IPS DF 4.7 (cell line): ENCODE measurements at regions not wholly inside any gene's neighbourhood (a gene's known extent, or its start where the extent isn't known, plus 50 kb on each side); places are given as distances from the start of the nearest gene placed in this dataset.

Experiments
- DNase-seq: peaks from one replicate; pipeline ENCODE4 v3.0.0-alpha.2; 2013; ENCODE audit warnings: low spot score; ENCODE audit errors: extremely low read depth

DNA sequence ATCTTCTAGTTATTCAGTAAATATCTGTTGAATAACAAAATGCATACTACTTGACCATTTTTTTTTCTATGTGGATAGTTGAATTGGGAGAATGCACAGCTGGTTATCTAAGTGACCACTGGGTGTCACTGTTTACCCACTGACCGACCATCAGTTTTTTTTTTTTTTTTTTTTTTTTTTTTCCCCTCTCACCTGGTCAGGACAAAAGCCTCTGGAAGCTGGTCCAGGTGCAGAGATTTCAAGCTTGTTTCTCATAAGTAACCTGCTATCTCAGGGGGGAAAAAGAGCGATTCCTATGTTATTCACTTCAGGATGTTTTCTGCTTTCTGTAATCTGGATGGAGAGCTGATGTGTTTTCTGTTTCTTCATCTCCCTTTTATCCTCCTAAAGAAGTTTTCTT lies 256.0 kb downstream of the DCDC2C start:
- DNase-seq, result peak; percentile 22

DNA sequence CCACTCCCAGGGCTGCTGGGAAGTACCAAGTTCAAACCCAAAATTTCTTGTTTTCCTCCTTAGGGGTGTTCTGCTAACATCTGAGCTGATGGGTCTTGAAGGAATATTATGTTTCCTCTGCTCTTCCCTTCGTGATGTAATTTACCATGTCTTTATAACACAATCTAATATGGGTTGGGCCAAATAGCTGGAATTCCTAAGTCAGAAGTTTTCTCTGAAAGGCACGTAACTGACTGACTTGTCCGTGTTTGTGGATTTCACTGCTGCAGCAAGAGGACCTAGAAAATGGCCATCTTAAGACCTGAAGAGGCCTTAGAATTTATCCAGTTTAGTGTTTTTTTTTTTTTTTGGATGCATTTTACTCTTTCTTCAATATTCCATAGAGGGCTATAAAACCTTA lies 256.7 kb downstream of the DCDC2C start:
- no peak for DNase-seq

DNA sequence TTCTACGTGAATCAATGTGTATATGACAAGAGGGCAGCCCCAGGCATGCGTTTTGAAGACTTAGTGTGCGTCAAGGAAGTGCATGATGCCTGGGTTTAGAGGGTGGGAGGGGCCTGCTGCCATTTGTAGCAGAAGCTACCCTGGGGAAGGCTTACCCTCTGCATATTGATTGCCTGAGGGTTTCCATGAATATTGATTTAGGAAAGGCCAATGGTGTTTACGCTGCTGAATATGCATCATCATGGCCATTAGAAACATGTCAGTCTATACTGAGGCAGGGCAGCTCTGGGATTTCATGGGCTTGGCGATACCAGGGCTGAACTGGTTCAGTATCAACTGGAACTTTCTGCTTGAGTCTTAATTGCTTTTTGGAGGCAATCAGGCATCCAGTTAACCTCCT lies 259.3 kb downstream of the DCDC2C start:
- DNase-seq, result no peak

DNA sequence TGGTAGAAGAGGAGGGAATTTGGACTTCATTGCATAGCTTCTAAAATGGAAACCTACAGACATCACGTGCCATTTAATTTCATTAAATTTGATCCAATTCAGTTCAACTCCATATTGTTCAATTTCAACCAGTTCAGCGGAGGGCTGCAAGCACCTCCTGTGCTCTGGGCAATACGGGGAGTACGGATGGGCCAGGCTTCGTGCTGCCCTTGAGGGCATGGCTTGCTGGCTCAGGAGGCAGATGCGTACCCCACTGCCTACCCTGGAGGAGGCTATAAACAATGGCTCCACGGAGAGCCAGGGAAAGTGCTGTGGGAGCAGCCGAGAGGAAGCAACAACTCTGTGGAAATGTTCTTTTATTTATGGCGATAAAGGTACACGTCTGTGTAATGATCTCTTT lies 261.8 kb downstream of the DCDC2C start:
- DNase-seq, result no peak

DNA sequence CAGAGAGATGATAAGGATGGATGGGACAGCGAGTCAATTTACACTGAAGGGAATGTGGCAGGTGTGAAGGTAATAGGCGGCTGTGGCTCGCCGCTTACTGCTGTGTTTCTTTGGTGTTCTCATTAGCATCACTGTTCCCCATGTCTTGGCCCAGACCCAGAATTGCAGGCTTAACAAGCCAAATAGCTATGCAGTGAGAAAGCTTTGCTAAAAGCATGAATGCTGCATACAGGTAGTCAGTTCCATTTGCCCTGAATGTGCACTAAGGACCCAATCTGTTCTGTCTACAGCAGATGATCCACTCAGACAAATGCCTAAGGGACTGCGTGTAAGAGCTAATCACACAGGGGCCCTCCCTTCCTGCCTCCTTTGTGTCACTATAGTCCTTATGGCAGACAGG lies 262.6 kb downstream of the DCDC2C start:
- DNase-seq, result no peak

DNA sequence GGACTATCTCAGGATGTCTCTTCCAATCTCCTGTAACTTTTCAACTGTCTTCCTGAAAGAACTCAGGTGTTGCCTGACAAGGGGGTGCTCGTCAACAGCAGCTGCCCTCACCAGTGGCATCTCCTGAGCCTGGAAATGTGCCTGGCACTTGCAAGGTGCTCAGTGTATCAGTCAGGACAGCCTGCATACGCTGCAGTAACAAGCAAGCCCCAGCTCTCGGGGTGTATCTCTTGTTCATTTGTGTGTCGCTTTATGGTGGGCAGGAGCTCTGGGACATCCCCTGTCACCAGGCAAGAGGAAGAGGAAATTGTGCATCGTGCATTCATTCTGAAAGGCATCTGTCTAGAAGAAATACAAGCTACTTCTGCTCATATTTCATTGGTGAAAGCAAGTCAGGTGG lies 263.1 kb downstream of the DCDC2C start:
- no peak for DNase-seq

DNA sequence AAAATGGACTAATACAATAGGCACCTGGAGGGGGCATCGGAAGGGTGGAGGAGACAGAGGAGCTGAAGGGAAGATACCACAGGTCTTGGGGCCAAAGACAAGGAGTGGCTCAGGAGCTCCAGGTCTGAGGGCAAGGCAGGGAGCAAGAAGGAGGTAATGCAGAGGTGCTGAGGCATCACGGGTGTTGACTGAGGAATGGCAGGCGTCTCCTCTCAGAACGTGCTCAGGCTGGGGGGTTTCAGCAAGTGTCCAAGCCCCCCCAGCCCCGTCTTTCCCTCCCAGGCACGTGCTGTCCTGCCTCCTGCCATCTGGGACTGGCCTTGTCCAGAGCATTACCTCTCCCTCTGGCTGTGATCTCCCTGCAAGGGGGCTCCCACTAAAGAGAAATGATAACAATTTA lies 265.4 kb downstream of the DCDC2C start:
- no peak for DNase-seq

DNA sequence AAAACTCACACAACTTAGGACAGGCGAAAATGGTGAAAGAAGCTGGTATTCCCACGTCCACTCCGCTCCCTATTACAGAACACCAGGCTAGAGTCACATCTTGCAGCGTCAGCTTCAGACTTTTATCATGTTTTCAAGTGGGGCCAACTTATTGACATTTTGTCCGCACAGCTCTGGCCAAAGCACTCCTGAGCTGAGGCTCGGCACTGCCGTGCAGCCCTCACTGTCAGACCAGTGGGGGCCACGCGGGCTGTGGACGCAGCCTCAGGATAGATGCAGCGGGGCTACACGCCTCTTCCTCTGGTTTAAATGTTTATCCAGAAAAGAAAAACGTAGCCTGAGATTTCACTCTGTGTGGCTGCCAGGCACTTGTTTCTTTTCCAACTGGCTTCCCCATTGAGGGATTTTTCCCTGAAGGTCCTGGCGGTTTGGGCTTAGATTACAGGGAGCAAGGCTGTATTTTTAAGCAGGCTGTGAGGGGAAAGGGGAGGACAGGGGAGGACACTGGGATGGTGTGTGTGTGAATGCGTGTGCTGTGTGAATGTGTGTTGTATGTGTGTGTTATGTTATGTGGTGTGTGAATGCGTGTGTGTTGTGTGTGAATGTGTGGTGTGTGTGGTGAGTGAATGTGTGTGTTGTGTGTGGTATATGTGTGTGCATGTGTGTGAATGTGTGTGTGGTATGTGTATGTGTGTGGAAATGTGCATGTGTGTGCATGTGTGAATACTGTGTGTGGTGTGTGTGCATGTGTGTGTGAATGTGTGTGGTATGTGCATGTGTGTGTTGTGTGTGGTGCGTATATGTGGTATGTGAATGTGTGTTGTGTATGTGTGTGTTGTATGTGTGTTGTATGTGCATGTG lies 267.6 kb downstream of the DCDC2C start:
- no peak for DNase-seq

DNA sequence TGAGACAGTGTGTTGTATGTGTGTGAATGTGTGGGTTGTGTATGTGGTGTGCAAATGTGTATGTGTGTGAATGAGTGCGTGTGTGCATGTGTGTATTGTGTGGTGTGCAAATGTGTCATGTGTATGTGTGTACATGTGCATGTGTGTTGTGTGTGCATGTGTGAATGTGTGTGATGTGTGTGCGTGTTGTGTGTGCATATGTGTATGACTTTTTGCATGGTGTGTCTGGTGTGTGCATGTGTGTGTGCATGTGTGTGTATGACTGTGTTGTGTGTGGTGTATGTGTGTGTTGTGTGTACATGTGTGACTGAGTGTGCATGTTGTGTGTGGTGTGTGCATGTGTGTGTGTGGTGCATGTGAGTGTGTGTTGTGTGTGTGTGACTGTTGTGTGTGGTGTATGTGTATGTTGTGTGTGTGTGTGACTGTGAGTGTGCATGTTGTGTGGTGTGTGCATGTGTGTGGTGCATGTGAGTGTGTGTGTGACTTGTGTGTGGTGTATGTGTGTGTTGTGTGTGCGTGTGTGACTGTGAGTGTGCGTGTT lies 268.3 kb downstream of the DCDC2C start:
- no peak for DNase-seq

DNA sequence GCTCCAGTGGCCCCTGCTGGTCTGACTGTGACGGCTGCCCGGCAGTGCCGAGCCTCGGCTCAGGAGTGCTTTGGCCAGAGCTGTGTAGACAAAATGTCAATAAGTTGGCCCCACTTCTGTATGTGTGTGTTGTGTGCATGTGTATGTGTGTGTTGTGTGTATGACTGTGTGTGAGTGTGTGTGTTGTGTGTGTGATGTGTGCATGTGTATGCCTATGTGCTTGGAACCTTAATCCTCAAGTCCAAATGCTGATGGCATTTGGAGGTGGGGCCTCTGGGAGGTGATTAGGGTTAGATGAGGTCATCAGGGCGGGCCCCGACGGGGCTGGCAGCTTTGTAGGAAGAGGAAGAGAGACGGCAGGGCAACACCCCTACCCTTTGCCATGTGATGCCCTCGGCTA lies 269.0 kb downstream of the DCDC2C start:
- DNase-seq, result no peak

DNA sequence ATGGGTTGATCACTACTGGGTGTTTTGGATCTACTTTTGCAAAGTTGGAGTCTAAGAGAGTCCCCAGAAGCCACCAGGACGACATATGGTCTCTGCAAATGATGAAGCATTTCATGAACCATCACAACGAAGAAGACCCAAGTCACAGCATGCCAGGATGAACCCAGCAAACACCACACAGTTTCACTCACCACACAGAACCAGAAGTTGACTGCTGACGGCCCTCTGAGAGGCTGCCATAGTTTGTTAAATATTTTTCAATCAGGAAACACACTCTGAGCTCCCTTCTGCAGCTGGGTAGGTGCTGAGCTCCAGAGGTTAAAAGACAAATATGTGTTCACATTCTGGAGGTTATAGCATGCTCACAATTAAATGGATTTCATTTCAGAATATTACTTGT lies 271.4 kb downstream of the DCDC2C start:
- DNase-seq, result no peak

DNA sequence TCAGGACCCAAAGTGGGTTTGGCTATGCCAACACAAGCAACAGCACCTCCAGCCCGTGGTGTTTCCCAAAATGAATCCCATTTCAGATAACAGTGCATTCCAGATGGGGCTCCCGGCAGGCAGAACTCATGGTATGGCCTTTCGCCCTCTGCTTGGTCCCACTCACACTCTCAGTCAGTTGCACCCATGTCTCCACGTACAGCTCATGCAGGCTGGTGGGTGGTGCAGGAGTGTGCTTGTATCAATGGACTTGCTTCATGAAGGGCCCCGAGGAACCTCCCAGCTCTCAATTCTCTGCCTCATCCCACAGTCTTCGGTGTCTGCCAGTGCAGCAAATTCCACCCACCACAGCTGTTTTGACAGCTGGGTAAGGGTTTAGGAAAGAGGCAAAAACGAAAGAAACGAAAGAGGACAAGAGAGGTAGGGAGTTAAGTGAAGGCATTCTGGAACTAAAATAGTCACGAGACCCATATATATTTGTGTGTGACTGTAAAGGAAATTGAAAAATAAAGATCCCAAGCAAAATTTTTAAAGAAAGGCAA lies 278.1 kb downstream of the DCDC2C start:
- DNase-seq, result no peak

DNA sequence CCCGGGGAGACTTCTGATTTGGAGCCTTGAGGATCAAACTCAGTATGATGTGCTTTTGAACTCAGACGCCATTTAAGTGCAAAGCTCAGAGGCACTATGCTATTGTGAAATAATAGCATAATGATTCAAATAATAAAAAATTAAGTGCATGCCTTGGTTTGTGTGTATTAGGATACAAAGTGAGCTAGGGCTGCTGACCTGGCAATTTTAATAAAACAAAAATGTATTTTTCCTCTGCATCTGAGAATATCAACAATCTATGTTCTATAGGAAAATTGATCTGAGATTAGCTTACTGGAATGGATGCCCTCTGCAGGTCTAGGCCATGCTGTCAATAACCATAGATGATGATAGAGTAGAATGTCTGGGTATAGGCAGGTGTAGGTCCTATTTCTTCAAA lies 278.8 kb downstream of the DCDC2C start:
- no peak for DNase-seq

DNA sequence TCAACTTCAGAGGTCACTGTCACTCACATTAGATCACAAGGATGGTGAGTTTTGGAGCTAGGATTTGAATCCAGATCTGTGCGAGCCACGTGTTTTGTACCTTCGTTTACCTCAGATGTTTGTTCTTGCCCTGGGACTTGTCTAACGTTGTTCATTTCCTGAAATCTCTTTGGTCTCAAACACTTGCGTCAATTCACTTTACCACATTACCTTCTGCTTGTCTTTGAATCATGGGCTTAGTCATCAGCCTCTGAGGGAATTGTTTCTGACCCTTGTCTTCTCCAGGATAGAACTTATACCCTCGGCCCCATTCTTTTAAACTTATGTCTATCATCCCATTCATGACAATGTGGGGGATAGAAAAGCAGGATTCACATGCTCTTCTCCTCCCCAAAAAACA lies 282.7 kb downstream of the DCDC2C start:
- no peak for DNase-seq

DNA sequence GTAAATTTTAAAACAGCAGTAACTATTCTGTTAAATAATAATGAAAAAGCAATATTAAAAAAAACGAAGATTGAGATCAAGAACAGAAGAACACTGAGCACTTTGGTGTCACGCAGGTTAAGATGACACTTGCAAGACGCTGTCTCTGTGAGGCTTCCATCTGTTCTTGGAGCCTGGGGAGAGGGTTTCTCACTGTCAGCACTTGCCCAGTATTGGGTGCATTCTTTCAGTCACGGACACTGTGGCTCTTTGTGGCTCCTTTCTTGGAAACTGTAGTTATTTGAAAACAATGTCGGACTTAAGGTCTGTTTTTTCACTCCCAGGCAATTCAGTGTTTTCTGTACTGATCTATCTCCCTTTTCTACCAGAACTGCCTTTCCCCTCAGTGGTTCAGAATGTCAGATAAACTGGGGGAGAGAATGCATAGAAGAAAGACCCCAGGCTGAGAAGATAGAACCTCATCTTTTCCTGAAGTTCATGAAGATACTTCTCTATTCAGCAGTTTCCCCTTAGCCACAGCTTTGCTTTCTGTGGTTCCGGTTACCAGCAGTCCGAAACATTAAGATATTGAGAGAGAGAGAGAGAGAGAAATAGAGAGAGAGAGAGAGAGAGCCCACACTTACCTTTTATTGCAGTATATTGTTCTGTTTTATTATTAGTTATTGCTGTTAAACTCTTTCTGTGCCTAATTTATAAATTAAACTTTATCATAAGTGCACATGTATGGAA lies 283.3 kb downstream of the DCDC2C start:
- DNase-seq, result no peak

DNA sequence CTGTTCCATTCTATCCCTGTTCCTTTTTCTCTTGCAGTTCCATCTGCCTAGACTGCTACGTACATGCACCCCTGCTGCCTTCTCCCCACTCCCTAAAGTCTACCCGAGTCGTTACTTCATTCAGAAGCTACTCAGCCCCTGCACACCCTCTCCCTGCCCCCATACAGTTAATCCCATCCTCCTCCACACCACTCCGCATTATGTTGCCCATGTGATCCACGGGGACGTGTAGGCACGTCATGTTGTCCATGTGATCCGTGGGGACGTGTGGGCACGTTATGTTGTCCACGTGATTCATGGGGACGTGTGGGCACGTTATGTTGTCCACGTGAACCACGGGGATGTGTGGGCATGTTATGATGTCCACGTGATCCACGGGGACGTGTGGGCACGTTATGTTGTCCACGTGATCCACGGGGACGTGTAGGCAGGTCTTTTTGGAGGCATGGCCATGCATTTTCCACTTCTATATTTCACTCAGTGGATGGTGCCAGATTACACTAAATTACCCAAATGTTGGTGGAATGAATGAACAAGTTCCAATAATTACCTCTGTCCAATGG lies 299.5 kb downstream of the DCDC2C start:
- DNase-seq, result no peak

DNA sequence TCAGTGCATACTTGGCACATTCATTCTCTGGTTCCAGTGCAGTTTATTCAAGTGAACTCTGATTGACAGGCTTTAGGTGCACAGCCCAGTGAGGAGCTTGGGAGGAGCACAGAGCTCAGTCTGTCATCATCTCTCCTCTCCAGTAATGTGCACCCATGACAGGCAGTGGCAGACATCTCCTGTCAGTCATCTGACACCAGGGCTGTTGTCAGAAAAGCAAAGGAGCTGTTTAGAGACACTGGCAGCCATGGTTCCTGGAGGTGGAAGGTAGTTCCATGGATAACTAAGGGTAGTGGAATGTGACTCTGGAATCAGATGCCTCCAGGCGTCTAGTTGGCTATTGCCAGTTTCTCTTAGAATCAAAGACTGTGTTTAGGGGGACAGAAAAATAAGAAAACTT lies 308.8 kb downstream of the DCDC2C start:
- no peak for DNase-seq

DNA sequence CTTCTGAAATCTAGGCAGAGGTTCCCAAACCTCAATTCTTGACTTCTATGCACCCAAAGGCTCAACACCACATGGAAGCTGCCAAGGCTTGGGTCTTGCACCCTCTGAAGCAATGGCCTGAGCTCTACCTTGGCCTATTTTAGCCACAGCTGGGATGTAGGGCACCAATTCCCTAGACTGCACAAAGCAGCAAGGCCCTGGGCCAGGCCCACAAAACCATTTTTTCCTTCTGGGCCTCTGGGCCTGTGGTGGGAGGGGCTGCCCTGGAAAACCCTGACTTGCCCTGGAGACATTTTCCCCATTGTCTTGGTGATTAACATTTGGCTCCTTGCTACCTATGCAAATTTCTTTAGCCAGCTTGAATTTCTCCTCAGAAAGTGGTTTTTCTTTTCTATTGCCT lies 315.2 kb downstream of the DCDC2C start:
- DNase-seq, result no peak

DNA sequence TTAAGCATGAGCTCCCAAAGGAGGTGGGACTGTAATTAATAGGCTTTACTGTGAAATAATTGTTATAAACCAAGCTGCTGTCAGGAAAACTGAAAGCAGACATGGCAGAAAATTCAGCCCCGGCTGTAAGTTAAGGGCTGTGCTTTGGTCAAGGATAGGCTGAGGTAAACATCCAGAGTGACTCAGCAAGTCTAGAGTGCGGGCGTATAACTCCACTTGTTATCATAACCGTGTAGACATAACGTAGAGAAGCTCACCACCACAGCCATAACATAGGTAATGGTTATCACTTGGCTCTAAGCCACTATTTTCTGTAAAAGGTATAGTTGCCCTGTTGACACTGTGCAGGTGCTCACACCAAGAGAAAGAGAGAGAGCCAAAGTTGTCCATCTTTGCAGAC lies 316.8 kb downstream of the DCDC2C start:
- DNase-seq, result no peak

DNA sequence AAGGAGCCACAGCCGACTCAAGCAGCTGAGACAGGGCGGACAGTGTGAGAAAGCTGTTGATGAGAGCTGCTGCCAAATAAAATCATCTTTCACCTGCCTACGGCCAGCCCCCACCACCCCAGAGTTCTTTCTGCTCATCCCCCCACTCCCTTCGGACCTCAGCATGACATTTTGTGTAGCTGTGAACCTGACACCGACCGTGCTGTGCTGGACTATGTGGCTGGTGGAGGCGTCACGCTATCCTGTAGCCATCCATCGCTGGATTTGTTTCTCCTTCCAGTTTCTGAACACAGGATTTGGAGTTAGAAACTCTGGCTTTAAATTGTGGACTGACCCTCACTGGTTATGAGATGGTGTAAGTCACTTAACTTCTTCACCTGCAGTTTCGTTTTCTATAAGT lies 317.3 kb downstream of the DCDC2C start:
- no peak for DNase-seq

DNA sequence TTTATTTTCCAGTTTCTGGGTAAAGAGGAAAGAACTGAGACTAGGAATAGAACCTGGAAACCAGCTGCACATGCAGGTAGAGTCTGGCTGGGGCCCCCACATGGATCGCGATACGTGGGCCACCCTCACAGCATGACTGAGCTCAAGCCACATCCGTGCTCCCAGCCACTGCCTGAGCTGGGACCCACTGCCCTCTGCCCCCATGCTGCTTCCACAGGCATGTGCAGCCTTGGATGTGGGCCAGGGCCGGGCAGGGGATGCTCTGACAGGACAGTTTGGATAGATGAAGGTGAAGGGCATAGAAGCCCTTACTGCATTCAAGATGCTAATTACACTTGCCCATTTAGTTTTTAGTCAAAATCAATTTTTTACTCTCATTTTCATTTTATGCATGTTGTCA lies 321.2 kb downstream of the DCDC2C start:
- no peak for DNase-seq

DNA sequence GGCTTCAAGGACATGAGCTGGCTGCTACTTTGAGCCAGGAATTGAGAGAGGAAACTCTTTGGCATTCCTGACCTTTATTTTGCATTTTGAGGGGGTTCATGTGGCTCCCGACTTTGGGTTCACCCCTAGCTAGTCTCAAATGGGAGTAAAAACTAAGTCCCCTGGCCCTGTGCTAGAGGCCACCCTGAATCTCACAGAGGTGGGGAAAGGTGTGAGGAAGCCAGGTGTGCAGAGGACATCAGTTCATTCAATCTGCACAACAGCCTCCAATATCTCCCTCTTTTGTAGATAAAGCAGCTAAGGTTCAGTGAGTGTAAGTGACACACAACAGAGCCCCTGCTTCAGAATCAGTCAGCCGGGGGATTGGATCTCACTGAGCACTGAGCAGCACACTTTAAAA lies 325.7 kb downstream of the DCDC2C start:
- DNase-seq, result no peak
